Endothelial cell of umbilical vein (primary cell): ENCODE measurements at regions not wholly inside any gene's neighbourhood (a gene's known extent, or its start where the extent isn't known, plus 50 kb on each side); places are given as distances from the start of the nearest gene placed in this dataset.

ENCODE experiments used
- BruUV-seq: library from RNA; stranded (reverse); fragments of 400-500 nt; replicated peaks from 2 replicates; lab custom pipeline; 2021; lab: Mats Ljungman, UMichigan
- CTCF ChIA-PET: fragments of 300-600, 350-600 bp; sonication (Branson Sonifier 250); formaldehyde crosslinking; loops from one replicate; lab custom pipeline; 2021; ENCODE audit warnings: antibody characterized with exemption, inconsistent platforms; lab: Charles Lee
- POLR2A ChIA-PET: fragments of 300-600, 350-600 bp; sonication (Branson Sonifier 250); formaldehyde crosslinking; loops from one replicate; lab custom pipeline; 2021; ENCODE audit warnings: antibody characterized with exemption, inconsistent platforms; lab: Charles Lee
- DNase-seq: peaks from one replicate; pipeline ENCODE4 v3.0.0-alpha.2; 2011; ENCODE audit warnings: low read depth, low spot score
- FAIRE-seq: peaks from 2 replicates; lab custom pipeline; 2011; peaks lifted over from hg19 to GRCh38; lab: Jason Lieb, UNC
- H2AFZ ChIP-seq: 2 replicates; pipeline ENCODE4 v1.6.0; 2012; ENCODE audit warnings: low read depth, low read length, control low read depth, inconsistent platforms
- H3K27ac ChIP-seq: 2 replicates; pipeline ENCODE4 v1.5.1; 2011; ENCODE audit warnings: low read depth, mild to moderate bottlenecking, control low read depth, low read length, moderate library complexity; ENCODE audit not compliant: insufficient read depth
- H3K27me3 ChIP-seq, 2 experiments: 2 replicates each; pipeline versions ENCODE4 v1.6.0 to v1.6.1; 2011; ENCODE audit warnings: low read length in 2 of 2, mixed read lengths in 1 of 2; ENCODE audit not compliant: control insufficient read depth in 2 of 2, insufficient read depth in 2 of 2
- H3K36me3 ChIP-seq, 2 experiments: 2 replicates in 1 of 2; 3 replicates in 1 of 2; pipeline ENCODE4 v1.5.1; 2011; ENCODE audit warnings: low read length in 2 of 2, mild to moderate bottlenecking in 1 of 2, moderate library complexity in 1 of 2; ENCODE audit not compliant: control insufficient read depth in 2 of 2, insufficient read depth in 2 of 2; ENCODE audit errors: extremely low read depth in 1 of 2
- H3K4me1 ChIP-seq: 3 replicates; pipeline ENCODE4 v1.5.1; 2011; ENCODE audit warnings: mild to moderate bottlenecking, low read length; ENCODE audit not compliant: control insufficient read depth, insufficient read depth; ENCODE audit errors: extremely low read depth
- H3K4me2 ChIP-seq: 2 replicates; pipeline ENCODE4 v1.6.1; 2011; ENCODE audit warnings: low read length, control low read depth, mixed read lengths; ENCODE audit not compliant: insufficient read depth
- H3K4me3 ChIP-seq, 3 experiments: fragments of 200-600 bp in 1 of 3; sonication (generic), shearing (Covaris generic) in 1 of 3; replicated peaks in 1 of 3; 2 replicates each; pipeline ENCODE4 v1.5.1; 2011 to 2016; ENCODE audit warnings: control low read depth in 3 of 3, low read length in 3 of 3, mild to moderate bottlenecking in 2 of 3, inconsistent platforms in 1 of 3, low read depth in 1 of 3, moderate library complexity in 1 of 3; ENCODE audit not compliant: insufficient read depth in 1 of 3
- H3K79me2 ChIP-seq: 2 replicates; pipeline ENCODE4 v1.6.0; 2012; ENCODE audit warnings: low read length, inconsistent platforms; ENCODE audit not compliant: control insufficient read depth, insufficient read depth
- H3K9ac ChIP-seq: replicated peaks from 2 replicates; pipeline ENCODE3; 2011; ENCODE audit warnings: low read length, control low read depth; ENCODE audit not compliant: insufficient read depth; ENCODE audit errors: extremely low read depth
- H3K9me1 ChIP-seq: replicated peaks from 3 replicates; pipeline ENCODE4 v1.6.0; 2011; ENCODE audit warnings: mild to moderate bottlenecking, low read length; ENCODE audit not compliant: control insufficient read depth, insufficient read depth; ENCODE audit errors: extremely low read depth
- H3K9me3 ChIP-seq: replicated peaks from 2 replicates; pipeline ENCODE4 v1.5.1; 2012; ENCODE audit warnings: low read length, inconsistent platforms; ENCODE audit not compliant: control insufficient read depth, insufficient read depth
- H4K20me1 ChIP-seq: replicated peaks from 2 replicates; pipeline ENCODE3; 2011; ENCODE audit warnings: mild to moderate bottlenecking, low read length; ENCODE audit not compliant: control insufficient read depth, insufficient read depth; ENCODE audit errors: extremely low read depth
- CTCF ChIP-seq, 2 donors: IDR thresholded peaks; 1 replicate in 1 of 2; 2 replicates in 1 of 2; pipeline ENCODE4 v1.5.1; 2011; ENCODE audit warnings: low read length in 2 of 2, mild to moderate bottlenecking in 2 of 2, moderate library complexity in 2 of 2, control low read depth in 1 of 2, inconsistent platforms in 1 of 2, low read depth in 1 of 2; ENCODE audit not compliant: insufficient read depth in 1 of 2; ENCODE audit errors: extremely low read depth in 1 of 2
- EZH2 ChIP-seq: IDR thresholded peaks from 2 replicates; pipeline ENCODE4 v1.6.1; 2012; ENCODE audit warnings: borderline replicate concordance, low read depth, mild to moderate bottlenecking, moderate library complexity, low read length, inconsistent platforms; ENCODE audit not compliant: severe bottlenecking
- FOS ChIP-seq: IDR thresholded peaks from 2 replicates; pipeline ENCODE4 v1.6.1; 2011; ENCODE audit warnings: mild to moderate bottlenecking, low read length, moderate library complexity, borderline replicate concordance; ENCODE audit not compliant: insufficient read depth
- GATA2 ChIP-seq: IDR thresholded peaks from 2 replicates; pipeline ENCODE4 v1.7.0; 2011; ENCODE audit warnings: low read depth, mild to moderate bottlenecking, moderate library complexity, mixed read lengths, low read length; ENCODE audit not compliant: insufficient read length, insufficient read depth
- JUN ChIP-seq: IDR thresholded peaks from 2 replicates; pipeline ENCODE4 v1.6.1; 2011; ENCODE audit warnings: borderline replicate concordance, low read depth; ENCODE audit not compliant: insufficient read length, insufficient read depth
- MAX ChIP-seq: IDR thresholded peaks from 2 replicates; pipeline ENCODE4 v1.6.1; 2011; ENCODE audit not compliant: insufficient read depth, insufficient read length
- MYC ChIP-seq: IDR thresholded peaks from one replicate; pipeline ENCODE4 v1.6.1; 2011; ENCODE audit warnings: mild to moderate bottlenecking, low read depth, low read length
- POLR2A ChIP-seq: IDR thresholded peaks from 2 replicates; pipeline ENCODE4 v1.6.1; 2012; ENCODE audit warnings: low read depth, mild to moderate bottlenecking, control low read depth, low read length
- POLR2AphosphoS5 ChIP-seq: IDR thresholded peaks from 2 replicates; pipeline ENCODE4 v1.6.1; 2012; ENCODE audit warnings: low read depth, mild to moderate bottlenecking, control low read depth, low read length, moderate library complexity; ENCODE audit not compliant: insufficient read depth
- dilution Hi-C: fragments of 300-500 bp; cut with MboI; formaldehyde crosslinking; loops from one replicate; pipeline ENCODE4 v1.15.0; 2019; ENCODE audit warnings: low sequenced_read_pairs; ENCODE audit not compliant: extremely low pct_ligation_motif_present
- intact Hi-C: fragments of 100-400 bp; cut with micrococcal nuclease; formaldehyde crosslinking; loops from one replicate; pipeline ENCODE4 v1.10.0; 2022

DNA sequence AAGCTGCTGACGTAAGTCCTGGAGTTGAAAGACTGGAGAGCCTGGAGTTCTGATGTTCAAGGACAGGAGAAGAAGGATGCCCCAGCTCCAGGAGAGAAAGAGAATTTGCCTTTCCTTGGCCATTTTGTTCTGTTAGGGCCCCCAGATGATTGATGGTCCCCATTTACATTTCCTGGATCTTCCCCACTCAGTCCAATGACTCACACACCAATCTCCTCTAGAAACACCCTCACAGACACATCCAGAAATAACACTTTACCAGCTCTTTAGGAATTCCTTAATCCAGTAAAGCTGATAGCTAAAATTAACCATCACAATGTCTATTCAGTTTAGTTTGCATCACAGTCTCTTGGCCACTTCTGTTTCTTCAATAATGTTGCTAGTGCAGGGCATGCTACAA is 260.2 kb upstream of the IRAK1BP1 start:
- BruUV-seq, result no TSS peak
- DNase-seq (peak; percentile 41), FAIRE-seq (peak; percentile 62)
- no peaks in the 10 kb centered on the region for H4K20me1 ChIP-seq
- no peaks in the 10 kb centered on the region for H3K27me3 ChIP-seq
- H2AFZ ChIP-seq, result no peak overlapping the region
- no peaks in the 10 kb centered on the region for H3K36me3 ChIP-seq
- ChIA-PET POLR2A (interaction anchor here (1.1 kb wide), 1 partner anchor 8 kb away, joined by 3 read pairs; no protein-coding TSS in a partner anchor), CTCF (interaction anchor here (1.2 to 2.3 kb wide), 5 partner anchors 11 to 203 kb away, joined by 3 to 10 read pairs (median 4); no protein-coding TSS in a partner anchor)
- H3K9me3 ChIP-seq, result no peaks in the 10 kb centered on the region
- H3K4me3 ChIP-seq, result no peak overlapping the region
- H3K79me2 ChIP-seq, result peaks cover 28% of the 10 kb centered on the region
- peaks cover 44% of the 10 kb centered on the region for H3K4me1 ChIP-seq
- H3K27ac ChIP-seq, result peak overlapping the region; percentile 96
- no peaks in the 10 kb centered on the region for H3K9me1 ChIP-seq
- H3K4me2 ChIP-seq, result peak overlapping the region; percentile 100
- H3K9ac ChIP-seq, result no peak overlapping the region
- no peak for TF ChIP-seq CTCF (IDR thresholded peaks at IDR 0.05; ENCODE audit: extremely low read depth in 1 of 2, insufficient read depth in 1 of 2, low read depth in 1 of 2, low read length in 2 of 2)
- peak; percentile 73 for TF ChIP-seq FOS
- TF ChIP-seq GATA2, result no peak
- TF ChIP-seq JUN, result peak; percentile 38
- intact Hi-C loops, result loop anchor here (1.0 kb wide), 1 partner anchor 8 kb away; no protein-coding TSS in a partner anchor
- dilution Hi-C loops, result no loop called here

GRCh38 chr6:78611102-78611620 is 256.2 kb upstream of the IRAK1BP1 start:
- no peaks in the 10 kb centered on the region for H3K79me2 ChIP-seq
- dilution Hi-C loops (no loop called here), intact Hi-C loops (loop anchor here (5.0 kb wide), 1 partner anchor 621 kb away; the partner anchor contains the start of gene HMGN3)
- no peaks in the 10 kb centered on the region for H3K27me3 ChIP-seq
- H3K4me2 ChIP-seq, result no peak overlapping the region
- no peaks in the 10 kb centered on the region for H3K9me1 ChIP-seq
- no peak overlapping the region for H3K4me3 ChIP-seq
- no peak overlapping the region for H3K9ac ChIP-seq
- ChIA-PET CTCF (interaction anchor here (0.8 to 2.1 kb wide), 8 partner anchors 10 to 175 kb away, joined by 3 to 9 read pairs (median 4); no protein-coding TSS in a partner anchor), POLR2A (no interaction called here)
- H3K36me3 ChIP-seq, result no peaks in the 10 kb centered on the region
- peaks cover 28% of the 10 kb centered on the region for H3K4me1 ChIP-seq
- H3K9me3 ChIP-seq, result no peaks in the 10 kb centered on the region
- no TSS peak for BruUV-seq
- H3K27ac ChIP-seq, result no peak overlapping the region
- no peaks in the 10 kb centered on the region for H4K20me1 ChIP-seq
- H2AFZ ChIP-seq, result no peak overlapping the region
- no peak for DNase-seq
- FAIRE-seq, result no peak
- TF ChIP-seq GATA2 (no peak), MYC (no peak), JUN (no peak), MAX (no peak), POLR2A (no peak), FOS (no peak), POLR2AphosphoS5 (no peak), EZH2 (no peak), CTCF (IDR thresholded peaks at IDR 0.05; ENCODE audit: extremely low read depth in 1 of 2, insufficient read depth in 1 of 2, low read depth in 1 of 2, low read length in 2 of 2) (no peak)
